PC-3 (cell line): ENCODE measurements at regions not wholly inside any gene's neighbourhood (a gene's known extent, or its start where the extent isn't known, plus 50 kb on each side); places are given as distances from the start of the nearest gene placed in this dataset.

ENCODE experiments used
- CTCF ChIP-seq: fragments of 300-600 bp; sonication (generic); conservative IDR thresholded peaks from 2 replicates; pipeline ENCODE4 v1.5.1; 2017; ENCODE audit warnings: antibody characterized with exemption, low read depth, mild to moderate bottlenecking, low read length
- EZH2 ChIP-seq: fragments of 300-600 bp; sonication (generic); IDR thresholded peaks from one replicate; pipeline ENCODE4 v1.6.1; 2017; ENCODE audit warnings: antibody characterized with exemption, mild to moderate bottlenecking, low read length; ENCODE audit not compliant: unreplicated experiment
- EZH2phosphoT487 ChIP-seq: fragments of 300-600 bp; sonication (generic); IDR thresholded peaks from 2 replicates; pipeline ENCODE4 v1.6.1; 2018; ENCODE audit warnings: mild to moderate bottlenecking, antibody characterized with exemption, low read length, borderline replicate concordance

- TF ChIP-seq CTCF (no peak), EZH2 (no peak), EZH2phosphoT487 (no peak)
Observed at GRCh38 chr12:20134652-20135051, 233.7 kb upstream of the PDE3A start.
